AG04449 (cell line): ENCODE measurements at regions not wholly inside any gene's neighbourhood (a gene's known extent, or its start where the extent isn't known, plus 50 kb on each side); places are given as distances from the start of the nearest gene placed in this dataset.
"Not testable (repeated sequence)": the region's sequence is repeated elsewhere in the genome, so short reads cannot be mapped to it uniquely, and the experiment has no call there.

Experiments
- CTCF ChIA-PET: fragments of 350-600 bp; formaldehyde crosslinking; extraction: SDS; loops from one replicate; lab custom pipeline; 2021; ENCODE audit warnings: antibody characterized with exemption; lab: Yijun Ruan, JAX
- POLR2A ChIA-PET: fragments of 400-600, 350-600 bp; formaldehyde crosslinking; extraction: SDS; loops from one replicate; lab custom pipeline; 2020; ENCODE audit warnings: antibody characterized with exemption, inconsistent platforms; lab: Yijun Ruan, JAX
- DNase-seq: peaks from one replicate; pipeline ENCODE4 v3.0.0-alpha.2; 2010; ENCODE audit warnings: low read depth, low spot score
- H3K4me3 ChIP-seq: 2 replicates; pipeline ENCODE4 v1.5.1; 2011; ENCODE audit warnings: low read depth, mild to moderate bottlenecking, control low read depth, low read length
- CTCF ChIP-seq: IDR thresholded peaks from one replicate; pipeline ENCODE4 v1.5.1; 2011; ENCODE audit warnings: mild to moderate bottlenecking, moderate library complexity, low read length, control low read depth, inconsistent platforms; ENCODE audit not compliant: insufficient read depth; ENCODE audit errors: missing control alignments

DNA sequence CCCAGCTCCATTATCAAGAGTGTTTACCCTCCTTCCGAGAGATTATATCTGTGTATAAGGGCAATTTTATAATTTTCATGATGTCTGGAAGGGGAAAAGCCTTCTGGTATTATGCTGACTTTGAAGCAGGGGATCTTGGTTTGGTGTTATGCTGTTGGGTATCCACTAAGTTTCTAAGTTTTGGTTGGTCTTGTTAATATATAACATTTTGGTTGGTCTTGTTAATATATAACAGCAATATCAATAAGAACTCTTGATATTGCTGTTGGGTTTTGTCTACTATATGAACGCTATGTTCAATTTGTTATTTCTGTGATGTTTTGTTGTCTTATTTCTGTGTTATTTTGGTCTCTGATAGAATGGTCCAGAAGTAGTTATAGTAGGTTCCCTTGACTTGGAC is 349.2 kb upstream of the LRFN5 start:
- TF ChIP-seq CTCF, result no peak
- H3K4me3 ChIP-seq, result no peak overlapping the region
- no peak for DNase-seq
- POLR2A ChIA-PET, result no interaction called here
- CTCF ChIA-PET, result no interaction called here

DNA sequence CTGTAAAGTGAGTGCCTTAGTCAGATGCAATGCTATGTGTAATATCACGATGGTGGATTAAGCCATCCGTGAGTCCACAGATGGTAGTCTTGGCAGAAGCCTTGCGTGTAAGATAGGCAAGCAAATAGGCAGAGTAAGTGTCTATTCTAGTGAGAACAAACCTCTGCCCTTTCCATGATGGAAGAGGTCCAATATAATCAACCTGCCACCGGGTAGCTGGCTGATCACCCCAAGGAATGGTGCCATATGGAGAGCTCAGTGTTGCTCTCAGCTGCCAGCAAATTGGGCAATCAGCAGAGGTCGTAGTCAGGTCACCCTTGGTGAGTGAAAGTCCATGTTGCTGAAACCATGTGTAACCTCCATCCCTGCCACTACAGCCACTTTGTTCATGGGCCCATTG is 371.2 kb upstream of the LRFN5 start:
- DNase-seq, result no peak
- H3K4me3 ChIP-seq, result no peak overlapping the region
- TF ChIP-seq CTCF, result no peak
- ChIA-PET POLR2A (no interaction called here), CTCF (no interaction called here)

DNA sequence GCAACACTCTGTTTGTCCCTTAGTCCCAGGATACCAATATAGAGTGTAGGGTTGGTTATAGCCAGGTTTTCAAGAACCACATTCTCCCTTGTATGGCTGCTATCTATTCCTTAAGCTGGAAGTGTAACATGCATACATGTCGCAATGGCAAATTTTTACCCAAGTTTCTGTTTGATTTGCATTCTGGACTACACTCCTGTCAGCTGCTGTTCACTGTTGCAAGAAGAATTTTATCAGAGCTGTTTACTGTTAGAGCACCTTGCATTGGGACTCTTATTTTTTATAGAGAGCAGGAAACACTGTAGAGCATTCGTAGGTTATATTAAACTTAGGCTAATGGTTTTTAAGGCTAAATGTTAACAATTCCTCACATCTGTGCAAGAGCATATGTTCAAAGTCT is 376.0 kb upstream of the LRFN5 start:
- ChIA-PET POLR2A (no interaction called here), CTCF (no interaction called here)
- H3K4me3 ChIP-seq, result no peak overlapping the region
- no peak for DNase-seq
- TF ChIP-seq CTCF, result no peak

DNA sequence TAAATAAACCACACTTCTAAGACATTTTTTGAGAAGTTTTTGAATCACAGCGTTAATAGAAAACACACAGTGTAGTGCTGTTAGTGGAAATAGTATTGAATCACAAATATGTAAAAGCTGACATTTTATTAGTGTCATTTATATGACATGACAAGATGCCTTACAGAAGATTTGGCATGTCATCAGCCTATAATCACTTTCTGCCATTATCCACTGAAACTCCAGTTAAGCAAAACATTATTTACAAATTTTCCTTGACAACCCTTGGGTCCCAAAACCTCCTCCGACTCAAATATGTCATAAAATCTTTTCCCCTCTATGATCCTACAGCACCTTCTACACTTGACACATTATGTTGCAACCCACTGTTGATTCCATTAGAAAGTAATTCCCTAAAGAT is 376.9 kb upstream of the LRFN5 start:
- TF ChIP-seq CTCF, result no peak
- DNase-seq, result no peak
- POLR2A ChIA-PET, result no interaction called here
- CTCF ChIA-PET, result no interaction called here
- no peak overlapping the region for H3K4me3 ChIP-seq

GRCh38 chr14:41225433-41225832 is 381.2 kb upstream of the LRFN5 start:
- DNase-seq, result no peak
- TF ChIP-seq CTCF, result no peak
- CTCF ChIA-PET, result no interaction called here
- no peak overlapping the region for H3K4me3 ChIP-seq
- POLR2A ChIA-PET, result no interaction called here

DNA sequence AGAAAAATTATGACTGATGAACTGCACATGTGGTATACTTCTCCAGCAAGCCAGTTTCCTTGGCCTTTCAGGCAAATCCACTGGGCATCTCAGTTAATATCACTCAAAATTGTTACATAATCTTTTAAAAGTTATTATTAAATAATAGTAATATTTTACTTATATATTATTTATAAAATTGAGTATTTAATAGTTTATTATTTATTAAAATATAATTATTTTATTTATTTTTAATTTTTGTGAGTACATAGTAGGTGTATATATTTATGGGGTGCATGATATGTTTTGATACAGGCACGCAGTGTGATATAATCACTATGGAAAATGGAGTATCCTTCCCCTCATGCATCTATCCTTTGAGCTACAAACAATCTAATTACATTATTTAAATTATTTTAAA is 384.1 kb upstream of the LRFN5 start:
- no peak for DNase-seq
- POLR2A ChIA-PET, result no interaction called here
- CTCF ChIA-PET, result no interaction called here
- no peak for TF ChIP-seq CTCF
- H3K4me3 ChIP-seq, result no peak overlapping the region

DNA sequence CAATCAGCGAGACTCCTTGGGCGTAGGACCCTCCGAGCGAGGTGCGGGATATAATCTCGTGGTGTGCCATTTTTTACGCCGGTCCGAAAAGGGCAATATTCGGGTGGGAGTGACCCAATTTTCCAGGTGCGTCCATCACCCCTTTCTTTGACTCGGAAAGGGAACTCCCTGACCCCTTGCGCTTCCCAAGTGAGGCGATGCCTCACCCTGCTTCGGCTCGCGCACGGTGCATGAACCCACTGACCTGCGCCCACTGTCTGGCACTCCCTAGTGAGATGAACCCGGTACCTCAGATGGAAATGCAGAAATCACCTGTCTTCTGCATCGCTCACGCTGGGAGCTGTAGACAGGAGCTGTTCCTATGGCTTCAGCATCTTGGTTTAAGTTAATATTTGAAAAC is 391.7 kb upstream of the LRFN5 start:
- DNase-seq, H3K4me3 ChIP-seq, POLR2A ChIA-PET, CTCF ChIA-PET: not testable (repeated sequence)
